ENCODE measurements at regions not wholly inside any gene's neighbourhood (a gene's known extent, or its start where the extent isn't known, plus 50 kb on each side); places are given as distances from the start of the nearest gene placed in this dataset.

DNA sequence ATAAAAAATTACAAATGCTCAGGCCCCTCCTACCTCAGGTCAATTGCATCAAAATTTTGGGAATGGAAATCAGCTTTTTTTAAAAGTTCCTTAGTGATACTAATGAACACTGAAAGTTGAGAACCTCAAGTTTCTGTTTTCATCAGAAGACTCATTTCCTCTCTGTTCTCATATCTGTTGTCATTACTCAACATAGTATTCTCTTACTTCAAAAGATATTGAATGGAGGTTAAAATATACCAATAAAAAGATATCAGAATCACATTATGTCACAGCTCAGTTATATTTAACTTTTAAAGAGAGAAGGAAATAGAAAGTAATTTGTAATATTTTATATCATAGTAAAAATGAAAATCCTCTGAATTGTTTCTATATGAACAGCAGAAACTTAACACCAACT lies 959.4 kb upstream of the LRRTM1 start:
- Histone ChIP-seq H3K4me1 (no peaks in the 10 kb centered on the region), H3K9me3 (peaks cover 0 to 10% (median 0%) of the 10 kb centered on the region in 12 donors), H3K27ac (no peak overlapping the region), H3K4me3 (no peak overlapping the region), H3K36me3 (no peaks in the 10 kb centered on the region), H3K27me3 (no peaks in the 10 kb centered on the region)
- intact Hi-C loops (cut with DNase I) = no loop called here
- DNase-seq (no peak), ATAC-seq (no peak)
- TF ChIP-seq, protein P1, sequence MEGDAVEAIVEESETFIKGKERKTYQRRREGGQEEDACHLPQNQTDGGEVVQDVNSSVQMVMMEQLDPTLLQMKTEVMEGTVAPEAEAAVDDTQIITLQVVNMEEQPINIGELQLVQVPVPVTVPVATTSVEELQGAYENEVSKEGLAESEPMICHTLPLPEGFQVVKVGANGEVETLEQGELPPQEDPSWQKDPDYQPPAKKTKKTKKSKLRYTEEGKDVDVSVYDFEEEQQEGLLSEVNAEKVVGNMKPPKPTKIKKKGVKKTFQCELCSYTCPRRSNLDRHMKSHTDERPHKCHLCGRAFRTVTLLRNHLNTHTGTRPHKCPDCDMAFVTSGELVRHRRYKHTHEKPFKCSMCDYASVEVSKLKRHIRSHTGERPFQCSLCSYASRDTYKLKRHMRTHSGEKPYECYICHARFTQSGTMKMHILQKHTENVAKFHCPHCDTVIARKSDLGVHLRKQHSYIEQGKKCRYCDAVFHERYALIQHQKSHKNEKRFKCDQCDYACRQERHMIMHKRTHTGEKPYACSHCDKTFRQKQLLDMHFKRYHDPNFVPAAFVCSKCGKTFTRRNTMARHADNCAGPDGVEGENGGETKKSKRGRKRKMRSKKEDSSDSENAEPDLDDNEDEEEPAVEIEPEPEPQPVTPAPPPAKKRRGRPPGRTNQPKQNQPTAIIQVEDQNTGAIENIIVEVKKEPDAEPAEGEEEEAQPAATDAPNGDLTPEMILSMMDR (IDR thresholded peaks at IDR 0.05) = no peak
- TF ChIP-seq POLR2A (IDR thresholded peaks at IDR 0.05) = no peak

DNA sequence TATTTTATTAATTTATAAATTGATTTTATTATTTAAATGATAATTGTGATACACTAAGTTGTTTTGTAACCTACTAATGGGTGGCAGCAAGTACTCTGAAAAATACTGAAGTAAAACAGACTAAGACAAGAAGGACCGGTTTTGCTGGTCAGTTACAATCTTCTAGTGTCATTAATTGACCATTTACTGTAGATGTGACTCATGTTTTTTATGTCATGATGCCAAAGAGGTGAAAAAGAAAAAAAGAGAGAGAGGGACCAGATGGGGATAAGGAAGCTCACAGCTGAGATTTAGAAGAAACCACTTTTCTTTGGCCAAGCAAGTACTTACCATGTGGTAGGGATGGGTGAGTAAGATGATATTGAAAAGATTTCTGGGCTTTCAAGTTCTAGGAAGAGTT lies 955.8 kb upstream of the LRRTM1 start:
- peaks cover 0 to 6% (median 0%) of the 10 kb centered on the region in 12 donors for H3K9me3 ChIP-seq
- H3K36me3 ChIP-seq = no peaks in the 10 kb centered on the region
- no peak for TF ChIP-seq POLR2A (IDR thresholded peaks at IDR 0.05)
- TF ChIP-seq, protein P1 (IDR thresholded peaks at IDR 0.05) = no peak
- ATAC-seq (no peak), DNase-seq (no peak)
- no peak overlapping the region for H3K4me3 ChIP-seq
- intact Hi-C loops (cut with DNase I) = no loop called here
- no peaks in the 10 kb centered on the region for H3K27me3 ChIP-seq
- WGBS, 4 donors = 76 to 87% (median 82%) methylated on average over 1 of the region's 1 CpG
- no peaks in the 10 kb centered on the region for H3K4me1 ChIP-seq
- H3K27ac ChIP-seq = no peak overlapping the region

DNA sequence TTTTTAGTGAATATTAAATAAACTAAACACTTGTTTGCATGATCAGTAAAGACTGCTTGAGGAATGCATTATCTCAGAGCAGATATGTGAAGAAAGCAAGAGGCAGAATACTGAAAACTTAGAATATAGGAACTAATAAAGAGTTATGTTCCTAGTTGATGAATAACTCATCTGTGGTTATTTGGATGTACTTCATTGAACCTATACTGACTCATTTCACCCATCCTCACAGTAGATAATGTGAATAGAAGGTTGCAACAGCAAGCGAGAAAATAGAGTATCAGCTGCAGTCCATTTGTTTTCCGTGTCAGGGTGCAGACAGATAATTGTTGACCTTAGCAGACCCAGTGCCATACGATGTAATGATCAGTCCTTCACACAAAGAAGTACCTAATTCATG lies 945.7 kb upstream of the LRRTM1 start:
- intact Hi-C loops (cut with DNase I) = no loop called here
- Histone ChIP-seq H3K4me3 (no peak overlapping the region), H3K27me3 (no peaks in the 10 kb centered on the region), H3K27ac (no peak overlapping the region), H3K4me1 (no peaks in the 10 kb centered on the region), H3K9me3 (no peaks in the 10 kb centered on the region), H3K36me3 (no peaks in the 10 kb centered on the region)
- ATAC-seq (no peak), DNase-seq (no peak)
- WGBS, 4 donors = 46 to 65% (median 63%) methylated on average over 3 of the region's 3 CpGs
- TF ChIP-seq, protein P1 (IDR thresholded peaks at IDR 0.05) = no peak
- TF ChIP-seq POLR2A (IDR thresholded peaks at IDR 0.05) = no peak

DNA sequence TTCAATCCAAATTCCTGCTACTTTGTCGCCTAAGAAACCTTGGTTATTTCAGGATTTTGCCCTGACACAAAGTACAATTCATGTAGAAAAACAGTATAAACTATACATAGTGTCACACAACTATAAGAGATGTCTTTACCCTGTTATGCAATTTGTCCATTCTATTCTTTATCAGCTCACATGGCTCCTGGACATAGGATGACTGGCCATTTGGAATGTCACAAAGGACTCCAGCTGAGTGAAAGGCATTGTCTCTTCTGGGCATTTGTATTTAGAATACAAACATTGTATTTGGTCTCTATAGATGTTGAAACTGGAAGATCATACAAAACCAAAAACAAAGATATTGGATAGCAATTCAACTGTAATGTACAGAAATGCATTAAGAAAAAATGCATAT lies 944.6 kb upstream of the LRRTM1 start:
- intact Hi-C loops (cut with DNase I) = no loop called here
- DNase-seq (no peak), ATAC-seq (no peak)
- Histone ChIP-seq H3K4me3 (no peak overlapping the region), H3K36me3 (no peaks in the 10 kb centered on the region), H3K27me3 (no peaks in the 10 kb centered on the region), H3K27ac (no peak overlapping the region), H3K9me3 (no peaks in the 10 kb centered on the region), H3K4me1 (no peaks in the 10 kb centered on the region)
- 71 to 92% (median 81%) methylated on average over 1 of the region's 1 CpG for WGBS, 4 donors
- no peak for TF ChIP-seq POLR2A (IDR thresholded peaks at IDR 0.05)
- TF ChIP-seq, protein P1 (IDR thresholded peaks at IDR 0.05) = no peak

Measured in heart left ventricle (tissue), 16 donors.